CD4-positive, alpha-beta T cell (primary cell): ENCODE measurements at regions not wholly inside any gene's neighbourhood (a gene's known extent, or its start where the extent isn't known, plus 50 kb on each side); places are given as distances from the start of the nearest gene placed in this dataset.
A peak's percentile ranks its signal among the peaks of the same experiment; 100 is the strongest.

ENCODE experiments used
- ATAC-seq: fragments of 200-7000 bp; cut with Tn5 transposase; one replicate; pipeline ENCODE4 v1.10.0; 2022; ENCODE audit warnings: mild to moderate bottlenecking; ENCODE audit not compliant: poor library complexity
- CTCF ChIA-PET: fragments of 350-600 bp; sonication (Branson Sonifier 250); formaldehyde crosslinking; loops from one replicate; lab custom pipeline; 2021; ENCODE audit warnings: antibody characterized with exemption, inconsistent platforms; lab: Charles Lee
- POLR2A ChIA-PET: fragments of 350-600 bp; sonication (Branson Sonifier 250); formaldehyde crosslinking; loops from one replicate; lab custom pipeline; 2021; ENCODE audit warnings: antibody characterized with exemption, inconsistent platforms; lab: Charles Lee
- DNase-seq, 14 experiments: peaks; one replicate each; pipeline ENCODE4 v3.0.0-alpha.2; 2013 to 2020; ENCODE audit warnings: mixed read lengths in 2 of 14
- H3K27ac ChIP-seq, 2 donors: one replicate each; pipeline versions ENCODE4 v1.5.1 to v1.7.0; 2013; ENCODE audit warnings: low read length in 2 of 2, low read depth in 1 of 2, mild to moderate bottlenecking in 1 of 2
- H3K27me3 ChIP-seq, 2 experiments: 1 replicate in 1 of 2; 2 replicates in 1 of 2; pipeline versions ENCODE4 v1.6.1 to v1.7.0; 2013; ENCODE audit warnings: low read length in 2 of 2, control low read depth in 1 of 2, mild to moderate bottlenecking in 1 of 2, moderate library complexity in 1 of 2; ENCODE audit not compliant: insufficient read depth in 2 of 2, control insufficient read depth in 1 of 2
- H3K36me3 ChIP-seq: one replicate; pipeline ENCODE4 v1.6.1; 2013; ENCODE audit warnings: low read length, control low read depth; ENCODE audit not compliant: insufficient read depth
- H3K4me1 ChIP-seq: one replicate; pipeline ENCODE4 v1.6.1; 2013; ENCODE audit warnings: low read length, control low read depth; ENCODE audit not compliant: insufficient read depth
- H3K4me3 ChIP-seq: one replicate; pipeline ENCODE4 v1.5.1; 2013; ENCODE audit warnings: mild to moderate bottlenecking, low read length, moderate library complexity
- H3K9me3 ChIP-seq, 2 experiments: 1 replicate in 1 of 2; 2 replicates in 1 of 2; pipeline versions ENCODE4 v1.6.1 to v1.7.0; 2013; ENCODE audit warnings: low read length in 2 of 2, mild to moderate bottlenecking in 2 of 2, control low read depth in 1 of 2, moderate library complexity in 1 of 2; ENCODE audit not compliant: control insufficient read depth in 1 of 2, insufficient read depth in 1 of 2
- H3K27ac Mint-ChIP-seq: one replicate; pipeline ENCODE4 v1.8.0; 2020; ENCODE audit warnings: mixed read lengths
- H3K27me3 Mint-ChIP-seq: one replicate; pipeline ENCODE4 v1.8.0; 2021; ENCODE audit warnings: mixed read lengths
- H3K36me3 Mint-ChIP-seq: one replicate; pipeline ENCODE4 v1.8.0; 2021; ENCODE audit warnings: low read depth, mixed read lengths
- H3K4me1 Mint-ChIP-seq: one replicate; pipeline ENCODE4 v1.8.0; 2021; ENCODE audit warnings: low read depth, mixed read lengths
- H3K4me3 Mint-ChIP-seq: one replicate; pipeline ENCODE4 v1.8.0; 2020; ENCODE audit warnings: mild to moderate bottlenecking, mixed read lengths
- H3K9me3 Mint-ChIP-seq: one replicate; pipeline ENCODE4 v1.8.0; 2020; ENCODE audit warnings: mixed read lengths
- intact Hi-C, 2 experiments: fragments of 100-400 bp; cut with DNase I in 1 of 2; cut with micrococcal nuclease in 1 of 2; formaldehyde crosslinking; loops; one replicate each; pipeline versions ENCODE4 v1.15.1 to v1.9.0; 2023 to 2025; cut with DNase I, micrococcal nuclease
- TF ChIP-seq, protein P1 (sequence below): fragments of 200-600 bp; IDR thresholded peaks from one replicate; pipeline ENCODE4 v1.8.0; 2022; ENCODE audit warnings: antibody characterized with exemption, mild to moderate bottlenecking

DNA sequence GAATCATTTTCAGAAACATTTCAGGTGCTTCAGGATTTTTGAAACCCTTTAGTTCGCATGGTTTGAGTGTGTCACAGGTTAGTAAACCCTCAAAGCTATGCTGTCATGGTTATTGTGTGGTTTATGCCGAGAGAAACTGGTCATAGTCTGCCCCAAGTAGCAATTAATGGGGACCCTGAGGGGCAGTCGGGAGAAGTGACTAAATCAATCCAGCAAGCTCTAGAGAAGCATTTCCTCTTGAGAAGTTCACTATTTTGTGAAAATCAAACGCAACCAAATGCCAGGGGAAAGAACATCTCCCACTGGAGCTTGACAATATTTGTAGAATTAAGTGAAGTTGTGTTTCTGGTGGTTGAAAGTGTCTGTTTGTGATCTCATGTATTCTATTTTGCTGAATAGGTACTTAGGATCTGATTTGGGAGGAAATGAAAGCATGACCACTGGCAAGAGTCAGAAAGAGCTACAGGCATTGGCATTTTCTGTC is 63.0 kb upstream of the BACH1 start:
- no peaks in the 10 kb centered on the region for H3K9me3 ChIP-seq
- Mint-ChIP-seq H3K27ac (no peak overlapping the region), H3K27me3 (peaks cover 6% of the 10 kb centered on the region), H3K9me3 (no peaks in the 10 kb centered on the region), H3K4me3 (no peak overlapping the region), H3K4me1 (peaks cover 5% of the 10 kb centered on the region), H3K36me3 (no peaks in the 10 kb centered on the region)
- H3K27me3 ChIP-seq = no peaks in the 10 kb centered on the region
- ATAC-seq (no peak), DNase-seq (peak in 1 of 14 experiments; percentile 23)
- intact Hi-C loops = no loop called here
- H3K36me3 ChIP-seq = no peaks in the 10 kb centered on the region
- no peaks in the 10 kb centered on the region for H3K4me1 ChIP-seq
- TF ChIP-seq, protein P1, sequence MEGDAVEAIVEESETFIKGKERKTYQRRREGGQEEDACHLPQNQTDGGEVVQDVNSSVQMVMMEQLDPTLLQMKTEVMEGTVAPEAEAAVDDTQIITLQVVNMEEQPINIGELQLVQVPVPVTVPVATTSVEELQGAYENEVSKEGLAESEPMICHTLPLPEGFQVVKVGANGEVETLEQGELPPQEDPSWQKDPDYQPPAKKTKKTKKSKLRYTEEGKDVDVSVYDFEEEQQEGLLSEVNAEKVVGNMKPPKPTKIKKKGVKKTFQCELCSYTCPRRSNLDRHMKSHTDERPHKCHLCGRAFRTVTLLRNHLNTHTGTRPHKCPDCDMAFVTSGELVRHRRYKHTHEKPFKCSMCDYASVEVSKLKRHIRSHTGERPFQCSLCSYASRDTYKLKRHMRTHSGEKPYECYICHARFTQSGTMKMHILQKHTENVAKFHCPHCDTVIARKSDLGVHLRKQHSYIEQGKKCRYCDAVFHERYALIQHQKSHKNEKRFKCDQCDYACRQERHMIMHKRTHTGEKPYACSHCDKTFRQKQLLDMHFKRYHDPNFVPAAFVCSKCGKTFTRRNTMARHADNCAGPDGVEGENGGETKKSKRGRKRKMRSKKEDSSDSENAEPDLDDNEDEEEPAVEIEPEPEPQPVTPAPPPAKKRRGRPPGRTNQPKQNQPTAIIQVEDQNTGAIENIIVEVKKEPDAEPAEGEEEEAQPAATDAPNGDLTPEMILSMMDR = no peak
- ChIA-PET CTCF (no interaction called here), POLR2A (no interaction called here)
- no peak overlapping the region for H3K4me3 ChIP-seq
- H3K27ac ChIP-seq = no peak overlapping the region

GRCh38 chr21:29236201-29236600 is 62.5 kb upstream of the BACH1 start:
- Mint-ChIP-seq H3K27me3 (peaks cover 6% of the 10 kb centered on the region), H3K4me1 (peaks cover 5% of the 10 kb centered on the region), H3K27ac (no peak overlapping the region), H3K36me3 (no peaks in the 10 kb centered on the region), H3K4me3 (no peak overlapping the region), H3K9me3 (no peaks in the 10 kb centered on the region)
- no peak for DNase-seq
- TF ChIP-seq, protein P1 = no peak
- no peak for ATAC-seq
- Histone ChIP-seq H3K9me3 (no peaks in the 10 kb centered on the region), H3K27ac (no peak overlapping the region), H3K36me3 (no peaks in the 10 kb centered on the region), H3K4me3 (no peak overlapping the region), H3K4me1 (no peaks in the 10 kb centered on the region), H3K27me3 (no peaks in the 10 kb centered on the region)
- ChIA-PET CTCF (no interaction called here), POLR2A (no interaction called here)
- intact Hi-C loops = no loop called here

DNA sequence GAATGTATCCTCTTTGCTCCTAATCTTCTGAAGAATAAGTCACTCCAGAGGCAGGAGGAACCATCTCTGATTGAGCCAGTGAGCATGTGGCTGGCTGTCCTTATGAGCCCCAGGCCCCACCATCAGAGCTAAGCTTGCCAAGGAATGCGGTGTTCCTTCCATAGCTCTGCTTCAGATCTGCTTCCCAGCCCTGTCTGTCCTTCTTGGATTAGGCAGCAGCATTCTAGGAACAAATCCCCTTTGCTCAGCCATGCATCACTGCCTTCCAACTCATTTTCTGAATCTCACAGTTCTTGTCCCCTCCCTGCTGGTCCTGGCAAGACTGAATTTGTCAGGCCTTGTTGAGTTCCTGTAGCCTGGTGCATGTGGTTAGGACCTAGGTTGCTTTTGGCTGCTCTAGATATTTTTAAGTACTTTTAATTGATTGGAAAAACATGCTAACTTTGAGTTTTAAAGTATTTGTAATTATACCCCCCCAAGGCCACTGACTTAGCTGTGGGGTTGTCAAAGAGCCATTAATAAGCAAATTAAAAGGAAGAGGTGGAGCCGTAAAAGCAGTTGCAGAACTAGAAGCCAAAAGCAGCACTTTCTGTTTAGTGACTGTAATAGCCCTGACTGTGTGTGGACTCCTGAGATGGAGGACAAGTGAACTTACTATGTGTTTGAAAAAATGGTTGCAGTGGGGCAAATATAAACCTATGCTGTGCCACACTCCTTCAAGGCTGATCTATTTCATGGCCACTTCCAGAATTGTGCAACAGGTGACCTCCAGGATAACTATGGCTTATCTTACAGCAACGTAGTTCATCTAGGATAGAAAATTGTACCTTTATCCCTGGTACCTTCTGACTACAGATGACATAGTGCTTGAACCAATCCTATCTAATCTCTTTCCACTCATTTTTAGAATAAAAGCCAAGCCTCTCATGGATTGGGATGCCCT is 61.3 kb upstream of the BACH1 start:
- no peak overlapping the region for H3K4me3 Mint-ChIP-seq
- DNase-seq (no peak), ATAC-seq (no peak)
- Histone ChIP-seq H3K27ac (no peak overlapping the region), H3K36me3 (no peaks in the 10 kb centered on the region), H3K4me1 (no peaks in the 10 kb centered on the region), H3K27me3 (no peaks in the 10 kb centered on the region), H3K4me3 (no peak overlapping the region), H3K9me3 (no peaks in the 10 kb centered on the region)
- intact Hi-C loops = no loop called here
- ChIA-PET CTCF (no interaction called here), POLR2A (no interaction called here)
- no peak overlapping the region for H3K27ac Mint-ChIP-seq
- TF ChIP-seq, protein P1 = no peak
- no peaks in the 10 kb centered on the region for H3K9me3 Mint-ChIP-seq
- H3K27me3 Mint-ChIP-seq = peaks cover 6% of the 10 kb centered on the region
- peaks cover 5% of the 10 kb centered on the region for H3K4me1 Mint-ChIP-seq
- H3K36me3 Mint-ChIP-seq = no peaks in the 10 kb centered on the region
